Stomach (tissue), 8 donors: ENCODE measurements at regions not wholly inside any gene's neighbourhood (a gene's known extent, or its start where the extent isn't known, plus 50 kb on each side); places are given as distances from the start of the nearest gene placed in this dataset.
A peak's percentile ranks its signal among the peaks of the same experiment; 100 is the strongest.
"Not testable (repeated sequence)": the region's sequence is repeated elsewhere in the genome, so short reads cannot be mapped to it uniquely, and the experiment has no call there.

ENCODE experiments used
- DNase-seq, 2 donors: peaks; one replicate each; pipeline versions ENCODE4 v3.0.0 to v3.0.0-alpha.2; 2013 to 2019
- H3K27ac ChIP-seq, 5 donors: fragments of 200-600 bp in 4 of 5; sonication (generic) in 4 of 5; one replicate each; pipeline ENCODE4 v1.5.1; 2013 to 2019; ENCODE audit warnings: mild to moderate bottlenecking in 1 of 5, moderate library complexity in 1 of 5
- H3K27me3 ChIP-seq, 3 donors: fragments of 200-600 bp; sonication (generic); one replicate each; pipeline ENCODE4 v1.5.1; 2017 to 2019; ENCODE audit warnings: mixed run types in 1 of 3
- H3K36me3 ChIP-seq, 4 donors: fragments of 200-600 bp; sonication (generic); 1 replicate in 3 of 4; 2 replicates in 1 of 4; pipeline ENCODE4 v1.5.1; 2016 to 2019
- H3K4me1 ChIP-seq, 4 donors: fragments of 200-600 bp; sonication (generic); one replicate each; pipeline ENCODE4 v1.5.1; 2016 to 2019
- H3K4me3 ChIP-seq, 4 donors: fragments of 200-600 bp; sonication (generic) in 3 of 4; one replicate each; pipeline ENCODE4 v1.5.1; 2016 to 2019; ENCODE audit warnings: mild to moderate bottlenecking in 1 of 4
- H3K9me3 ChIP-seq, 4 donors: fragments of 200-600 bp; sonication (generic); one replicate each; pipeline ENCODE4 v1.5.1; 2016 to 2019
- EP300 ChIP-seq: sonication (generic); formaldehyde crosslinking; IDR thresholded peaks from one replicate; pipeline ENCODE4 v1.6.1; 2017; ENCODE audit warnings: antibody characterized with exemption
- POLR2A ChIP-seq, 4 donors: fragments of 450-650 bp; IDR thresholded peaks; one replicate each; pipeline ENCODE4 v1.6.1; 2016; ENCODE audit warnings: antibody characterized with exemption in 4 of 4, control low read depth in 2 of 4, mild to moderate bottlenecking in 1 of 4, moderate library complexity in 1 of 4
- POLR2AphosphoS5 ChIP-seq, 3 donors: sonication (generic); formaldehyde crosslinking; IDR thresholded peaks; one replicate each; pipeline ENCODE4 v1.6.1; 2016; ENCODE audit warnings: antibody characterized with exemption in 3 of 3
- WGBS, 5 donors: extraction: QIAGEN DNeasy Blood & Tissue Kit in 3 of 5; methylation state at CpG; one replicate each; pipeline versions ENCODE4 v1.1.5 to v1.1.7; 2013 to 2018; 5-methylcytosine and 5-hydroxymethylcytosine counted together
- intact Hi-C: fragments of 100-400 bp; cut with DNase I; formaldehyde crosslinking; loops from one replicate; pipeline ENCODE4 v1.15.1; 2023; ENCODE audit warnings: low total_unique reads
- TF ChIP-seq, protein P1 (sequence below), 7 experiments: fragments of 450-650 bp in 4 of 7; fragments of 200-600 bp in 3 of 7; sonication (generic) in 3 of 7; IDR thresholded peaks; one replicate each; pipeline ENCODE4 v1.5.1; 2016 to 2019; ENCODE audit warnings: antibody characterized with exemption in 7 of 7, control low read depth in 2 of 7, mild to moderate bottlenecking in 1 of 7
- donor health status: healthy with polysubstance abuse.
- donor health status: Bipolar disorder and iron deficiency.
- donor health status: healthy.

DNA sequence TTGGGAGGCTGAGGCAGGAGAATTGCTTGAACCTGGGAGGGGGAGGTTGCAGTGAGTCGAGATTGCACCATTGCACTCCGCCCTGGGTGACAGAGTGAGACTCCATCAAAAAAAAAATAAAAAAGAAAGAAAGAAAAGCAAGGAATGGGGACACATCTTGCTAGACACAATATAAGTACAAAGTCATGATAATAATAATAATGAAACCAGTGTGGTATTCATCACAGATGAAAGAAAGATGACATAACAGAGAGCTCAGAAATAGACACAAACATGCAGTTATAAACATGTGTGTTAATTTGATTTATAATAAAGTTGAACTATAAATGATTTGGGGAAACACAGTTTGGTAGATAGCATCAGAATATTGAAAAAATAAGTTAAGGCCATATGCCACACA, 264.1 kb downstream of the SRGAP2C start:
- WGBS, 5 donors: 77 to 88% (median 84%) methylated on average over 2 of the region's 2 CpGs
- H3K4me1 ChIP-seq: no peaks in the 10 kb centered on the region
- H3K27ac ChIP-seq: no peak overlapping the region
- no peaks in the 10 kb centered on the region for H3K9me3 ChIP-seq
- no peak for DNase-seq
- H3K4me3 ChIP-seq: no peak overlapping the region
- H3K27me3 ChIP-seq: no peaks in the 10 kb centered on the region
- H3K36me3 ChIP-seq: no peaks in the 10 kb centered on the region
- intact Hi-C loops: no loop called here
- no peak for TF ChIP-seq POLR2A (IDR thresholded peaks at IDR 0.05)
- no peak for TF ChIP-seq POLR2AphosphoS5 (IDR thresholded peaks at IDR 0.05)
- TF ChIP-seq, protein P1, sequence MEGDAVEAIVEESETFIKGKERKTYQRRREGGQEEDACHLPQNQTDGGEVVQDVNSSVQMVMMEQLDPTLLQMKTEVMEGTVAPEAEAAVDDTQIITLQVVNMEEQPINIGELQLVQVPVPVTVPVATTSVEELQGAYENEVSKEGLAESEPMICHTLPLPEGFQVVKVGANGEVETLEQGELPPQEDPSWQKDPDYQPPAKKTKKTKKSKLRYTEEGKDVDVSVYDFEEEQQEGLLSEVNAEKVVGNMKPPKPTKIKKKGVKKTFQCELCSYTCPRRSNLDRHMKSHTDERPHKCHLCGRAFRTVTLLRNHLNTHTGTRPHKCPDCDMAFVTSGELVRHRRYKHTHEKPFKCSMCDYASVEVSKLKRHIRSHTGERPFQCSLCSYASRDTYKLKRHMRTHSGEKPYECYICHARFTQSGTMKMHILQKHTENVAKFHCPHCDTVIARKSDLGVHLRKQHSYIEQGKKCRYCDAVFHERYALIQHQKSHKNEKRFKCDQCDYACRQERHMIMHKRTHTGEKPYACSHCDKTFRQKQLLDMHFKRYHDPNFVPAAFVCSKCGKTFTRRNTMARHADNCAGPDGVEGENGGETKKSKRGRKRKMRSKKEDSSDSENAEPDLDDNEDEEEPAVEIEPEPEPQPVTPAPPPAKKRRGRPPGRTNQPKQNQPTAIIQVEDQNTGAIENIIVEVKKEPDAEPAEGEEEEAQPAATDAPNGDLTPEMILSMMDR (IDR thresholded peaks at IDR 0.05): no peak
- no peak for TF ChIP-seq EP300

- Histone ChIP-seq H3K4me1 (no peaks in the 10 kb centered on the region), H3K36me3 (no peaks in the 10 kb centered on the region), H3K27ac (no peak overlapping the region), H3K9me3 (no peaks in the 10 kb centered on the region), H3K4me3 (no peak overlapping the region), H3K27me3 (no peaks in the 10 kb centered on the region)
- no peak for DNase-seq
- intact Hi-C loops: no loop called here
- WGBS, 5 donors: 91 to 100% (median 98%) methylated on average over 1 of the region's 1 CpG
- no peak for TF ChIP-seq POLR2AphosphoS5 (IDR thresholded peaks at IDR 0.05)
- TF ChIP-seq, protein P1 (IDR thresholded peaks at IDR 0.05): no peak
- TF ChIP-seq POLR2A (IDR thresholded peaks at IDR 0.05): no peak
- no peak for TF ChIP-seq EP300
These were observed 267.7 kb downstream of the SRGAP2C start for GRCh38 chr1:121452484-121452883.

DNA sequence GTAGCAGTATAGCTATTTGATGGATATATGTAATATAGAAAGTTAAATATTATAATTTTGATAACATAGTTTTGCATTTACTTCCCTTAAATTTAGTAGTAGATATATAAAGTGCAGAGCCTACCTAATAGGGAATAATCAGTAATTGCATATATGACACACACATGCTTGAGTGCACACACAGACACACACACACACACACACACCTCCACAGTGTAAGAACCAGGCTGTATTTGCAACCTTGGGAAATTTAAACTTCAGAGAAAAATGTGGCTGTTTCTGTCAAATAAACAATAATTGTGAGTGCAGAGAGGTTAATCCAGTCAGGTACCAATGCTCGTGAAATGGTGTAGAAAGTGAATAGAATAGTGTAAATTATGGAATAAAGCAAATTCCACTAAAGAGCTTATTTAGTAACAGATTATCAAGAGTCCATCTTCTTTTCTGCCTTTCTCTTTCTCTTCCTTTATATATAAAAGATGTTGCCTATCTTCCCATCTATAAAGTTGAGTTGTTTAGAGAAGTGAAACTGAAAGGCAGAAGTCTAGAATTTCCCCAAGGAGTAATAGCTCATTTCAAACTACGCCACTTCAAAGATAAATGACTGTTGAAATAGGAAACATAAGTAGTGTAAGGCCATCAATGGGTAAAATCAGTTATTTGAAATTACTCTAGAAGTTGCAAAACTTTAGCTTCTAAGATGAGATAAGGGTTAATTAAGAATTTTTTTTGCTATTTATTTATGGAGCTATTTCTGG, 273.7 kb downstream of the SRGAP2C start:
- 34 to 57% (median 49%) methylated on average over 2 of the region's 2 CpGs for WGBS, 5 donors
- Histone ChIP-seq H3K27ac (no peak overlapping the region), H3K4me1 (no peaks in the 10 kb centered on the region), H3K27me3 (no peaks in the 10 kb centered on the region), H3K36me3 (no peaks in the 10 kb centered on the region), H3K4me3 (no peak overlapping the region), H3K9me3 (no peaks in the 10 kb centered on the region)
- no peak for TF ChIP-seq POLR2AphosphoS5 (IDR thresholded peaks at IDR 0.05)
- TF ChIP-seq EP300: no peak
- TF ChIP-seq, protein P1 (IDR thresholded peaks at IDR 0.05): no peak
- TF ChIP-seq POLR2A (IDR thresholded peaks at IDR 0.05): no peak
- peak in 1 of 2 donors; percentile 28 for DNase-seq
- intact Hi-C loops: no loop called here

GRCh38 chr1:121459235-121459634, 274.5 kb downstream of the SRGAP2C start:
- Histone ChIP-seq H3K27ac (no peak overlapping the region), H3K36me3 (no peaks in the 10 kb centered on the region), H3K4me1 (no peaks in the 10 kb centered on the region), H3K27me3 (no peaks in the 10 kb centered on the region), H3K9me3 (no peaks in the 10 kb centered on the region), H3K4me3 (no peak overlapping the region)
- DNase-seq: no peak
- WGBS, 5 donors: 71 to 83% (median 74%) methylated on average over 2 of the region's 2 CpGs
- intact Hi-C loops: no loop called here
- TF ChIP-seq EP300 (no peak), POLR2A (IDR thresholded peaks at IDR 0.05) (no peak), POLR2AphosphoS5 (IDR thresholded peaks at IDR 0.05) (no peak)
- TF ChIP-seq, protein P1 (IDR thresholded peaks at IDR 0.05): no peak

DNA sequence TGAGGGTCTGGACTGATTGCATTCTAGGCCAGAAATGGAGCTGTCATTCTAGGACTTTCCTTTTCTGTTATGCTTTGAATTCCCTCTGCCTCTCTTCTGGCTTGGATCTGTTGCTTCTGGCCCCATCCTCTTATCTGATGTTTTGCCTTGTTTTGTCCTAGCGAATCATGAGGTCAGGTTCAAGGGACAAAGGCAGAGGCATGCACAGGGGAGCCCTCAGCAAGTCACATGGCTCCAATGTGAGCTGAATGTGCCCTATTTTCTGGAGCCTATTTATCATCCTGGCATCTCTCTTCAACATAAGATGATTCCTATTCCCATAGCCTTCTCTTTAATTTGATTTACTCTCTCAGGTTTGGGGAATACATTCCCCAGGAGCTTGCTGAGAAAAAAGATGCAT, 284.6 kb downstream of the SRGAP2C start:
- H3K36me3 ChIP-seq, DNase-seq, H3K4me3 ChIP-seq, intact Hi-C loops, H3K27ac ChIP-seq, H3K9me3 ChIP-seq, H3K4me1 ChIP-seq, H3K27me3 ChIP-seq: not testable (repeated sequence)
- 44 to 78% (median 50%) methylated on average over 1 of the region's 1 CpG for WGBS, 5 donors

DNA sequence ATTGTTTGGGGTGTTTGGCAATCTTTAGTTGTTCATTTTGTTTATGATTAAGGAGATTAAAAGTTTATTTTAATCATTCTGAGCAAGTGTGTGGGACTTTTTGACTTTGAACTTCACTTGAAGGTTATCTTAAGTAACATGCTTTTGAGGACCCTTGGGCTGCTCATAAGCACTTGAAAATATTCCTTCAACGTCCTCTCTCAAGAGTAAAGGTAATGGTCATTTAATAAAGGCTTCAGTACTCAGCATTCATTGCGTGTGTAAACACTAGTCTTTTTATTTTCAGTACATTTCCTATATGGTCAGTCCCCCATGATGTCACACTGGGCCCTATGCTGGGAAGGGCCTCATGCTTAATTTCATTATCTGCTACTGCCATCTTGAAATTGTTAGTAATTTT, 285.6 kb downstream of the SRGAP2C start:
- DNase-seq, H3K27ac ChIP-seq, H3K27me3 ChIP-seq, intact Hi-C loops, H3K4me1 ChIP-seq, H3K9me3 ChIP-seq, H3K36me3 ChIP-seq, H3K4me3 ChIP-seq: not testable (repeated sequence)
- 77 to 86% (median 81%) methylated on average over 2 of the region's 2 CpGs for WGBS, 5 donors
